ENCODE measurements at regions not wholly inside any gene's neighbourhood (a gene's known extent, or its start where the extent isn't known, plus 50 kb on each side); places are given as distances from the start of the nearest gene placed in this dataset.

- TF ChIP-seq GATA3 (IDR thresholded peaks at IDR 0.05; ENCODE audit: low read depth, low read length) = no peak
- no peak for TF ChIP-seq GATA2 (IDR thresholded peaks at IDR 0.05; ENCODE audit: low read depth, low read length)
Measured at GRCh38 chr7:51477323-51477722, 160.7 kb upstream of the COBL start.
